Kidney (tissue), 13 donors: ENCODE measurements at regions not wholly inside any gene's neighbourhood (a gene's known extent, or its start where the extent isn't known, plus 50 kb on each side); places are given as distances from the start of the nearest gene placed in this dataset.

Experiments used
- DNase-seq, 5 donors: peaks; one replicate each; pipeline ENCODE4 v3.0.0-alpha.2; 2013 to 2020
- FAIRE-seq: peaks from 2 replicates; lab custom pipeline; 2012; peaks lifted over from hg19 to GRCh38; lab: Jason Lieb, UNC
- H3K27ac ChIP-seq, 2 donors: one replicate each; pipeline ENCODE4 v1.7.0; 2013; ENCODE audit warnings: low read depth in 2 of 2, low read length in 2 of 2, inconsistent platforms in 1 of 2
- H3K27me3 ChIP-seq: one replicate; pipeline ENCODE4 v1.7.1; 2013; ENCODE audit warnings: low read length, inconsistent platforms; ENCODE audit not compliant: control insufficient read depth, insufficient read depth
- H3K36me3 ChIP-seq, 3 donors: one replicate each; pipeline versions ENCODE4 v1.7.0 to v1.7.1; 2013; ENCODE audit warnings: low read length in 3 of 3, control low read depth in 1 of 3, inconsistent platforms in 1 of 3; ENCODE audit not compliant: insufficient read depth in 3 of 3, control insufficient read depth in 2 of 3
- H3K4me1 ChIP-seq, 3 donors: one replicate each; pipeline versions ENCODE4 v1.7.0 to v1.7.1; 2013; ENCODE audit warnings: low read length in 3 of 3, inconsistent platforms in 1 of 3, low read depth in 1 of 3; ENCODE audit not compliant: control insufficient read depth in 2 of 3, insufficient read depth in 2 of 3
- H3K4me3 ChIP-seq, 3 donors: one replicate each; pipeline versions ENCODE4 v1.7.0 to v1.8.1; 2013; ENCODE audit warnings: low read length in 3 of 3, control low read depth in 1 of 3, inconsistent platforms in 1 of 3
- H3K9ac ChIP-seq, 3 donors: one replicate each; pipeline versions ENCODE4 v1.7.0 to v1.7.1; 2013; ENCODE audit warnings: low read length in 3 of 3, control low read depth in 1 of 3, inconsistent platforms in 1 of 3
- H3K9me3 ChIP-seq, 3 donors: one replicate each; pipeline versions ENCODE4 v1.7.0 to v1.7.1; 2013; ENCODE audit warnings: low read length in 3 of 3, control low read depth in 1 of 3, inconsistent platforms in 1 of 3; ENCODE audit not compliant: control insufficient read depth in 2 of 3, insufficient read depth in 1 of 3
- CTCF ChIP-seq: IDR thresholded peaks from 3 replicates; pipeline ENCODE4 v1.5.1; 2012; ENCODE audit warnings: mild to moderate bottlenecking, moderate library complexity, borderline replicate concordance; ENCODE audit not compliant: insufficient read depth; ENCODE audit errors: extremely low read depth
- intact Hi-C: fragments of 100-400 bp; cut with DNase I; formaldehyde crosslinking; loops from one replicate; pipeline ENCODE4 v1.11.1; 2022
- donor health status: control.
- donor health status: control.
- donor health status: control.
- donor health status: control.
- donor health status: control.
- donor health status: DM: yes; HTN: yes; CAD: no.
- donor health status: Normal renal cell carcinoma (clear cell type).

- FAIRE-seq (no peak), DNase-seq (no peak)
- Histone ChIP-seq H3K27ac (no peak overlapping the region), H3K36me3 (no peaks in the 10 kb centered on the region), H3K9ac (no peak overlapping the region), H3K9me3 (no peaks in the 10 kb centered on the region), H3K27me3 (no peaks in the 10 kb centered on the region), H3K4me3 (no peak overlapping the region), H3K4me1 (peaks cover 0 to 7% (median under 1%) of the 10 kb centered on the region in 3 donors)
- intact Hi-C loops = no loop called here
- TF ChIP-seq CTCF = no peak
Observed at GRCh38 chr17:27970587-27970986, 71.9 kb upstream of the NLK start.

GRCh38 chr17:27973258-27974044, 69.0 kb upstream of the NLK start:
- Histone ChIP-seq H3K4me3 (no peak overlapping the region), H3K4me1 (no peaks in the 10 kb centered on the region), H3K27ac (no peak overlapping the region), H3K9ac (no peak overlapping the region), H3K9me3 (no peaks in the 10 kb centered on the region), H3K27me3 (no peaks in the 10 kb centered on the region), H3K36me3 (no peaks in the 10 kb centered on the region)
- intact Hi-C loops = no loop called here
- FAIRE-seq = no peak
- no peak for TF ChIP-seq CTCF
- DNase-seq = no peak

- Histone ChIP-seq H3K4me1 (no peaks in the 10 kb centered on the region), H3K9me3 (no peaks in the 10 kb centered on the region), H3K36me3 (no peaks in the 10 kb centered on the region), H3K27me3 (no peaks in the 10 kb centered on the region), H3K4me3 (no peak overlapping the region), H3K27ac (no peak overlapping the region), H3K9ac (no peak overlapping the region)
- intact Hi-C loops = no loop called here
- DNase-seq (no peak), FAIRE-seq (no peak)
- no peak for TF ChIP-seq CTCF
Observed at GRCh38 chr17:27974045-27974436, 68.4 kb upstream of the NLK start.
